A549 (cell line): ENCODE measurements at regions not wholly inside any gene's neighbourhood (a gene's known extent, or its start where the extent isn't known, plus 50 kb on each side); places are given as distances from the start of the nearest gene placed in this dataset.

Experiments used
- ATAC-seq, 2 experiments: fragments of 200-7000 bp in 1 of 2; fragments of >200 bp in 1 of 2; cut with Nextera tagmentation in 1 of 2; cut with Tn5 transposase in 1 of 2; 3 replicates each; pipeline versions ENCODE4 v1.8.0 to v1.9.1; 2018 to 2020; ENCODE audit warnings: mild to moderate bottlenecking in 1 of 2, moderate library complexity in 1 of 2
- CTCF ChIA-PET: fragments of 300-600 bp; sonication (Branson Sonifier 250); formaldehyde crosslinking; extraction: SDS; loops from one replicate; lab custom pipeline; 2021; ENCODE audit warnings: antibody characterized with exemption, inconsistent platforms; lab: Yijun Ruan, JAX
- POLR2A ChIA-PET: fragments of 350-600 bp; formaldehyde crosslinking; extraction: SDS; loops from one replicate; lab custom pipeline; 2021; ENCODE audit warnings: antibody characterized with exemption, inconsistent platforms; lab: Yijun Ruan, JAX
- DNase-seq, 2 experiments: peaks; one replicate each; pipeline versions ENCODE4 v3.0.0 to v3.0.0-alpha.2; 2011 to 2016; ENCODE audit warnings: low read depth in 1 of 2, low spot score in 1 of 2
- FAIRE-seq: peaks from 2 replicates; lab custom pipeline; 2011; peaks lifted over from hg19 to GRCh38; lab: Jason Lieb, UNC
- H3K27ac ChIP-seq, 2 experiments: fragments of >200 bp; sonication (Bioruptor Twin); formaldehyde crosslinking; 3 replicates each; pipeline ENCODE4 v1.5.1; 2016 to 2017
- H3K4me1 ChIP-seq: fragments of >200 bp; sonication (Bioruptor Twin); formaldehyde crosslinking; 3 replicates; pipeline ENCODE4 v1.6.1; 2016
- H3K4me2 ChIP-seq: fragments of >200 bp; sonication (Bioruptor Twin); formaldehyde crosslinking; 3 replicates; pipeline ENCODE4 v1.6.1; 2016
- H3K4me3 ChIP-seq: fragments of >200 bp; sonication (Bioruptor Twin); formaldehyde crosslinking; 3 replicates; pipeline ENCODE4 v1.5.1; 2016
- H3K9me3 ChIP-seq: fragments of >200 bp; sonication (Bioruptor Twin); formaldehyde crosslinking; 3 replicates; pipeline ENCODE4 v1.6.1; 2016
- BHLHE40 ChIP-seq: IDR thresholded peaks from 2 replicates; pipeline ENCODE4 v1.6.1; 2012; ENCODE audit warnings: low read depth, low read length, inconsistent platforms
- CBX2 ChIP-seq: fragments of 200-600 bp; sonication (generic); IDR thresholded peaks from 2 replicates; pipeline ENCODE4 v1.6.1; 2016; ENCODE audit warnings: low read depth, mild to moderate bottlenecking, borderline replicate concordance
- CBX8 ChIP-seq: fragments of 200-600 bp; sonication (generic); IDR thresholded peaks from 2 replicates; pipeline ENCODE4 v1.6.1; 2016
- CEBPB ChIP-seq, 2 experiments: fragments of >200 bp in 1 of 2; sonication (Bioruptor Twin) in 1 of 2; formaldehyde crosslinking in 1 of 2; IDR thresholded peaks; 2 replicates each; pipeline ENCODE4 v1.6.1; 2012 to 2016
- CHD4 ChIP-seq: fragments of 200-600 bp; sonication (generic); IDR thresholded peaks from 2 replicates; pipeline ENCODE4 v1.6.1; 2016; ENCODE audit warnings: antibody characterized with exemption, mild to moderate bottlenecking, borderline replicate concordance
- FOSB ChIP-seq: fragments of 250-450 bp; sonication (Bioruptor Pico); IDR thresholded peaks from 2 replicates; pipeline ENCODE4 v1.5.0; 2020; ENCODE audit warnings: mild to moderate bottlenecking, moderate library complexity
- FOSL2 ChIP-seq, 2 experiments: fragments of 450-650 bp in 1 of 2; fragments of >200 bp in 1 of 2; sonication (Bioruptor Twin) in 1 of 2; formaldehyde crosslinking; IDR thresholded peaks; 2 replicates each; pipeline versions ENCODE4 v1.5.0 to v1.6.1; 2016 to 2020; ENCODE audit warnings: mild to moderate bottlenecking in 1 of 2, moderate library complexity in 1 of 2
- GATA3 ChIP-seq: IDR thresholded peaks from 2 replicates; pipeline ENCODE4 v1.6.1; 2012; ENCODE audit warnings: borderline replicate concordance
- HDAC2 ChIP-seq: fragments of 200-600 bp; sonication (generic); IDR thresholded peaks from 2 replicates; pipeline ENCODE4 v1.6.1; 2016
- HOXA7 ChIP-seq: fragments of 250-450 bp; sonication (Bioruptor Pico); IDR thresholded peaks from 2 replicates; pipeline ENCODE4 v1.5.0; 2020; ENCODE audit warnings: mild to moderate bottlenecking, moderate library complexity
- MAFK ChIP-seq: fragments of 450-650 bp; IDR thresholded peaks from 2 replicates; pipeline ENCODE4 v1.6.1; 2014; ENCODE audit not compliant: partially characterized antibody
- MYC ChIP-seq: IDR thresholded peaks from 2 replicates; pipeline ENCODE4 v1.6.1; 2012; ENCODE audit warnings: mild to moderate bottlenecking, inconsistent platforms, low read length, improper control_type of control experiment, borderline replicate concordance
- NFE2L2 ChIP-seq: fragments of 150-350 bp; conservative IDR thresholded peaks from 2 replicates; pipeline ENCODE4 v1.6.1; 2014; ENCODE audit warnings: low read length
- PHF8 ChIP-seq: fragments of 200-600 bp; sonication (generic); IDR thresholded peaks from 2 replicates; pipeline ENCODE4 v1.6.1; 2016; ENCODE audit warnings: low read depth, mild to moderate bottlenecking, antibody characterized with exemption, moderate library complexity, borderline replicate concordance
- RAD21 ChIP-seq, 2 experiments: fragments of >200 bp in 1 of 2; sonication (Bioruptor Twin) in 1 of 2; formaldehyde crosslinking in 1 of 2; IDR thresholded peaks in 1 of 2; conservative IDR thresholded peaks in 1 of 2; 2 replicates in 1 of 2; 3 replicates in 1 of 2; pipeline ENCODE4 v1.6.1; 2012 to 2018; ENCODE audit warnings: inconsistent platforms in 1 of 2
- RFX5 ChIP-seq: fragments of 450-650 bp; IDR thresholded peaks from 2 replicates; pipeline ENCODE4 v1.7.1; 2014; ENCODE audit warnings: antibody characterized with exemption, mild to moderate bottlenecking, moderate library complexity
- ZC3H11A ChIP-seq: fragments of 450-650 bp; IDR thresholded peaks from 2 replicates; pipeline ENCODE4 v1.6.1; 2014; ENCODE audit warnings: antibody characterized with exemption, mild to moderate bottlenecking
- ZFP36 ChIP-seq: fragments of 450-650 bp; IDR thresholded peaks from 2 replicates; pipeline ENCODE4 v1.6.1; 2014; ENCODE audit warnings: borderline replicate concordance; ENCODE audit not compliant: partially characterized antibody
- WGBS: methylation state at CpG from one replicate; pipeline ENCODE4 v1.1.6; 2017; ENCODE audit errors: missing lambda C conversion rate; 5-methylcytosine and 5-hydroxymethylcytosine counted together
- TF ChIP-seq, protein P1 (sequence below): IDR thresholded peaks from 2 replicates; pipeline ENCODE4 v1.6.1; 2012
- TF ChIP-seq, protein P2 (sequence below): fragments of >200 bp; sonication (Bioruptor Twin); formaldehyde crosslinking; IDR thresholded peaks from 2 replicates; pipeline ENCODE4 v1.6.1; 2016
- TF ChIP-seq, protein P3 (sequence below): fragments of >200 bp; sonication (Bioruptor Twin); formaldehyde crosslinking; IDR thresholded peaks from 3 replicates; pipeline ENCODE4 v1.6.1; 2016

- TF ChIP-seq, protein P1, sequence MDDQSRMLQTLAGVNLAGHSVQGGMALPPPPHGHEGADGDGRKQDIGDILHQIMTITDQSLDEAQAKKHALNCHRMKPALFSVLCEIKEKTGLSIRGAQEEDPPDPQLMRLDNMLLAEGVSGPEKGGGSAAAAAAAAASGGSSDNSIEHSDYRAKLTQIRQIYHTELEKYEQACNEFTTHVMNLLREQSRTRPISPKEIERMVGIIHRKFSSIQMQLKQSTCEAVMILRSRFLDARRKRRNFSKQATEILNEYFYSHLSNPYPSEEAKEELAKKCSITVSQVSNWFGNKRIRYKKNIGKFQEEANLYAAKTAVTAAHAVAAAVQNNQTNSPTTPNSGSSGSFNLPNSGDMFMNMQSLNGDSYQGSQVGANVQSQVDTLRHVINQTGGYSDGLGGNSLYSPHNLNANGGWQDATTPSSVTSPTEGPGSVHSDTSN, result no peak
- TF ChIP-seq RAD21 (conservative IDR thresholded peaks at IDR 0.05 in 1 of 2, IDR thresholded peaks at IDR 0.05 in 1 of 2), result no peak
- no peak for TF ChIP-seq GATA3
- no peak for TF ChIP-seq NFE2L2
- TF ChIP-seq PHF8, result no peak
- no peak for TF ChIP-seq CHD4
- no peak for TF ChIP-seq ZFP36
- no peak for TF ChIP-seq HDAC2
- peaks cover 35% of the 10 kb centered on the region for H3K4me1 ChIP-seq
- peak overlapping the region; percentile 63 to 74 for H3K27ac ChIP-seq
- peak overlapping the region; percentile 50 for H3K4me2 ChIP-seq
- ChIA-PET CTCF (interaction anchor here (0.7 to 9.4 kb wide), 4 partner anchors 95 to 223 kb away, joined by 3 to 137 read pairs (median 4); no protein-coding TSS in a partner anchor), POLR2A (no interaction called here)
- FAIRE-seq (peak; percentile 7), DNase-seq (no peak), ATAC-seq (peak in 1 of 2 experiments; percentile 42; a peak in 2 of 6 replicates)
- no peak overlapping the region for H3K4me3 ChIP-seq
- no peaks in the 10 kb centered on the region for H3K9me3 ChIP-seq
- 50% methylated on average over 4 of the region's 4 CpGs for WGBS
These were observed 252.7 kb downstream of the SKIDA1 start for GRCh38 chr10:21272643-21273399.

DNA sequence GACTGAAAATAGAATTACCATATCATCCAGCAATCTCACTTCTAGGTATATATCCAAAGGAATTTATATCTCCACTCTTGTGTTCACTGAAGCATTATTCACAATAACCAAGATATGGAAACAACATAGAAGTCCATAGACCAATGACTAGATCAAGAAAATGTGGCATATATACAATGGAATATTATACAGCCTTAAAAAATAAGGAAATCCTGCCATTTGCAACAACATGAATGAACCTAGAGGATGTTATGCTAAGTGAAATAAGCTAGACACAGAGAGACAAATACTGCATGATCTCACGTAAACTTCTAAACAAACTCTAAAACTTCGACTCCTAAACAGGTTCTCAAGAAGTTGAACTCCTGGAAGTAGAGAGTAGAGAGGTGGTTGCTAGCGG is 254.5 kb downstream of the SKIDA1 start:
- H3K27ac ChIP-seq, result no peak overlapping the region
- no peak overlapping the region for H3K4me3 ChIP-seq
- CTCF ChIA-PET, result interaction anchor here (0.6 to 9.4 kb wide), 11 partner anchors 16 to 414 kb away, joined by 4 to 137 read pairs (median 7); no protein-coding TSS in a partner anchor
- 90% methylated on average over 3 of the region's 3 CpGs for WGBS
- H3K9me3 ChIP-seq, result no peaks in the 10 kb centered on the region
- FAIRE-seq, result no peak
- no peak overlapping the region for H3K4me2 ChIP-seq
- TF ChIP-seq HOXA7 (CRISPR knock-in tag) (no peak), MYC (no peak), RFX5 (no peak), PHF8 (no peak), FOSL2 (IDR thresholded peaks at IDR 0.05) (no peak), FOSL2 (CRISPR knock-in tag; IDR thresholded peaks at IDR 0.05) (no peak), CHD4 (no peak)
- TF ChIP-seq, protein P2, sequence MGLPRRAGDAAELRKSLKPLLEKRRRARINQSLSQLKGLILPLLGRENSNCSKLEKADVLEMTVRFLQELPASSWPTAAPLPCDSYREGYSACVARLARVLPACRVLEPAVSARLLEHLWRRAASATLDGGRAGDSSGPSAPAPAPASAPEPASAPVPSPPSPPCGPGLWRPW, result no peak
- DNase-seq, result no peak
- no peak for ATAC-seq
- POLR2A ChIA-PET, result no interaction called here
- H3K4me1 ChIP-seq, result peaks cover 26% of the 10 kb centered on the region

GRCh38 chr10:21269289-21269688 is 256.2 kb downstream of the SKIDA1 start:
- POLR2A ChIA-PET, result no interaction called here
- no peak overlapping the region for H3K4me3 ChIP-seq
- peak overlapping the region in 1 of 2 experiments; percentile 40; a peak in 1 of 6 replicates for H3K27ac ChIP-seq
- no peak overlapping the region for H3K4me2 ChIP-seq
- DNase-seq (no peak), ATAC-seq (no peak), FAIRE-seq (no peak)
- 89% methylated on average over 5 of the region's 5 CpGs for WGBS
- no peaks in the 10 kb centered on the region for H3K9me3 ChIP-seq
- CTCF ChIA-PET, result interaction anchor here (0.6 to 9.4 kb wide), 41 partner anchors 10 to 419 kb away, joined by 3 to 137 read pairs (median 4); no protein-coding TSS in a partner anchor
- TF ChIP-seq MYC (no peak), CEBPB (IDR thresholded peaks at IDR 0.05) (no peak), CBX8 (no peak), BHLHE40 (no peak), PHF8 (no peak), GATA3 (no peak), MAFK (no peak), ZC3H11A (no peak), FOSB (CRISPR knock-in tag) (no peak), HDAC2 (no peak), CBX2 (no peak)
- TF ChIP-seq, protein P3, sequence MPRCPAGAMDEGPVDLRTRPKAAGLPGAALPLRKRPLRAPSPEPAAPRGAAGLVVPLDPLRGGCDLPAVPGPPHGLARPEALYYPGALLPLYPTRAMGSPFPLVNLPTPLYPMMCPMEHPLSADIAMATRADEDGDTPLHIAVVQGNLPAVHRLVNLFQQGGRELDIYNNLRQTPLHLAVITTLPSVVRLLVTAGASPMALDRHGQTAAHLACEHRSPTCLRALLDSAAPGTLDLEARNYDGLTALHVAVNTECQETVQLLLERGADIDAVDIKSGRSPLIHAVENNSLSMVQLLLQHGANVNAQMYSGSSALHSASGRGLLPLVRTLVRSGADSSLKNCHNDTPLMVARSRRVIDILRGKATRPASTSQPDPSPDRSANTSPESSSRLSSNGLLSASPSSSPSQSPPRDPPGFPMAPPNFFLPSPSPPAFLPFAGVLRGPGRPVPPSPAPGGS, result no peak
- peaks cover 29% of the 10 kb centered on the region for H3K4me1 ChIP-seq
